ENCODE measurements at regions not wholly inside any gene's neighbourhood (a gene's known extent, or its start where the extent isn't known, plus 50 kb on each side); places are given as distances from the start of the nearest gene placed in this dataset.

GRCh38 chr1:166343276-166343675 lies 176.5 kb upstream of the FAM78B start (continued):
- TF ChIP-seq MYPOP (CRISPR knock-in tag; IDR thresholded peaks at IDR 0.05) = no peak
- TF ChIP-seq RFX5 (IDR thresholded peaks at IDR 0.05; ENCODE audit: low read depth, low read length) = no peak

DNA sequence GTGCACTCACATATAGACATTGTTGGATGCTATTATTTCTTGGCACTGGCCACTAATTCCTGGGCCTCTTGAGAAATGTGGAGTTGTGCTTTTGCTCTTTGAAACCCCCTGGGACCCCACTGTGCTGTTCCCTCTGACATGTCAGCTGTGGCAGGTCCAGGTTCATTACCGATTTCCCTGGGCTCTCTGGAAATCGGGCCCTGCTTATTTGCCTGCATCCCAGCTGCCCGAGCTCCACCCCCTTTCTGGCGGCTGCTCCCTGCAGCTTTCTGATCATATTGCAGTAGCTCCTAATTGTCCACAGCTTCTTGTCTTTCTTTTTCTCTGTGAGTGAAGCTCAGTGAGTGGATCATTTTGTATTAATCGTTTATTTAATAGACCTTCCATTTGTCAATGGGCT lies 183.7 kb upstream of the FAM78B start:
- no peak overlapping the region for H3K4me2 ChIP-seq (ENCODE audit: low read depth, low read length)
- intact Hi-C loops (cut with micrococcal nuclease; ENCODE audit: unreplicated experiment) (no loop called here), in situ Hi-C loops (cut with HindIII; ENCODE audit: extremely low pct_ligation_motif_present, low pct_unique_long_range_greater_than_20kb) (no loop called here)
- no peaks in the 10 kb centered on the region for H3K79me2 ChIP-seq (ENCODE audit: insufficient read depth, low read length)
- no peaks in the 10 kb centered on the region for H4K20me1 ChIP-seq (ENCODE audit: insufficient read depth, low read length)
- FAIRE-seq = no peak
- DNase-seq (ENCODE audit: low spot score) = no peak
- 2% methylated on average over 5 of the region's 5 CpGs for WGBS (ENCODE audit: low lambda C conversion rate)
- H2AFZ ChIP-seq (ENCODE audit: low read length) = no peak overlapping the region
- CTCF ChIA-PET (ENCODE audit: low intra/inter-chr PET ratio, low total read pairs) = no interaction called here
- no peak overlapping the region for H3K27ac ChIP-seq (ENCODE audit: extremely low read length, insufficient read depth, low read length)
- TF ChIP-seq ATF2 (CRISPR knock-in tag; IDR thresholded peaks at IDR 0.05) (no peak), ZNF576 (CRISPR knock-in tag; IDR thresholded peaks at IDR 0.05) (no peak), TCF7L2 (IDR thresholded peaks at IDR 0.05; ENCODE audit: low read depth, low read length) (no peak), IRF2 (CRISPR knock-in tag; IDR thresholded peaks at IDR 0.05) (no peak), ZNF619 (CRISPR knock-in tag; IDR thresholded peaks at IDR 0.05) (no peak), ZNF564 (CRISPR knock-in tag; IDR thresholded peaks at IDR 0.05) (no peak), ONECUT2 (CRISPR knock-in tag; IDR thresholded peaks at IDR 0.05) (no peak), SAP130 (CRISPR knock-in tag; IDR thresholded peaks at IDR 0.05; ENCODE audit: low read depth) (no peak), MATR3 (CRISPR knock-in tag; IDR thresholded peaks at IDR 0.05) (no peak), LRRFIP1 (CRISPR knock-in tag; conservative IDR thresholded peaks at IDR 0.05) (no peak), STAG1 (CRISPR knock-in tag; IDR thresholded peaks at IDR 0.05) (no peak), ZNF468 (CRISPR knock-in tag; IDR thresholded peaks at IDR 0.05) (no peak), ZNF326 (CRISPR knock-in tag; IDR thresholded peaks at IDR 0.05; ENCODE audit: borderline replicate concordance) (no peak), ZNF513 (CRISPR knock-in tag; conservative IDR thresholded peaks at IDR 0.05) (no peak), HIVEP1 (CRISPR knock-in tag; IDR thresholded peaks at IDR 0.05) (no peak)
- TF ChIP-seq, protein P1, sequence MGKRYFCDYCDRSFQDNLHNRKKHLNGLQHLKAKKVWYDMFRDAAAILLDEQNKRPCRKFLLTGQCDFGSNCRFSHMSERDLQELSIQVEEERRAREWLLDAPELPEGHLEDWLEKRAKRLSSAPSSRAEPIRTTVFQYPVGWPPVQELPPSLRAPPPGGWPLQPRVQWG (CRISPR knock-in tag; IDR thresholded peaks at IDR 0.05; ENCODE audit: borderline replicate concordance, low read depth) = no peak
- ATAC-seq = no peak
- no TSS peak for BruUV-seq (replicated peaks)
- no peak overlapping the region for H3K4me3 ChIP-seq (replicated peaks in 1 of 3; ENCODE audit: insufficient read depth in 1 of 3, low read depth in 2 of 3, low read length in 3 of 3)
- H3K27me3 ChIP-seq (ENCODE audit: control insufficient read depth in 1 of 2, insufficient read depth in 2 of 2, low read length in 2 of 2) = no peaks in the 10 kb centered on the region
- no peaks in the 10 kb centered on the region for H3K9me3 ChIP-seq (ENCODE audit: low read length)
- POLR2A ChIA-PET = no interaction called here
- H3K36me3 ChIP-seq (replicated peaks in 1 of 2; ENCODE audit: control insufficient read depth in 1 of 2, insufficient read depth in 2 of 2, low read length in 2 of 2) = no peaks in the 10 kb centered on the region
- no peak overlapping the region for H3K9ac ChIP-seq (ENCODE audit: insufficient read depth, low read depth, low read length)
- H3K4me1 ChIP-seq (ENCODE audit: insufficient read depth, low read length) = no peaks in the 10 kb centered on the region

Data from HepG2 (cell line).